ENCODE measurements at regions not wholly inside any gene's neighbourhood (a gene's known extent, or its start where the extent isn't known, plus 50 kb on each side); places are given as distances from the start of the nearest gene placed in this dataset.

DNA sequence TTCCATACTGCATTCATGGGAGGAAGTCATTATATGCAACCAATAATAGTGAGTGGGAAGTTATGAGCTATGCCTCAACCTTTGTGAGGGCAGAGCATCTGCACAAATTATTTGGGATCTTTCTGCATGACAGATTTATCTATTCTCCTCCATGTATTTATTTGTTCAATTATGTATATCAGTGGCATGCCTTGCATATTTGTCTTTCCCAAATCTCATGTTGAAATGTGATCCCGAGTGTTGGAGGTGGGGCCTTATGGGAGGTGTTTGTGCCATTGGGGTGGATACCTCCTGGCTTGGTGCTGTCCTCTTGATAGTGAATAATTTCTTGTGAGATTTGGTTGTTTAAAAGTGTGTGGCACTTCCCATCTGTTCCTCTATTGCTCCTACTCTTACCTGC, 1246.0 kb upstream of the CITED2 start:
- no peaks in the 10 kb centered on the region for H3K27me3 ChIP-seq (ENCODE audit: insufficient read depth, poor library complexity, severe bottlenecking)
- no peak overlapping the region for H3K4me3 ChIP-seq (ENCODE audit: severe bottlenecking)
- ATAC-seq (ENCODE audit: low read depth): no peak
- TF ChIP-seq CTCF (IDR thresholded peaks at IDR 0.05; ENCODE audit: poor library complexity, severe bottlenecking): no peak
- no peaks in the 10 kb centered on the region for H3K36me3 ChIP-seq (ENCODE audit: low read depth)
- no peak for DNase-seq (ENCODE audit: low spot score)
- H3K4me1 ChIP-seq (ENCODE audit: insufficient read depth, poor library complexity, severe bottlenecking): peaks cover 14% of the 10 kb centered on the region
- no peaks in the 10 kb centered on the region for H3K9me3 ChIP-seq (ENCODE audit: severe bottlenecking)
- no peak overlapping the region for H3K27ac ChIP-seq (ENCODE audit: poor library complexity, severe bottlenecking)

GRCh38 chr6:140609956-140610355, 1235.5 kb upstream of the CITED2 start:
- Histone ChIP-seq H3K36me3 (ENCODE audit: low read depth) (no peaks in the 10 kb centered on the region), H3K27ac (ENCODE audit: poor library complexity, severe bottlenecking) (no peak overlapping the region), H3K4me3 (ENCODE audit: severe bottlenecking) (no peak overlapping the region), H3K9me3 (ENCODE audit: severe bottlenecking) (no peaks in the 10 kb centered on the region), H3K4me1 (ENCODE audit: insufficient read depth, poor library complexity, severe bottlenecking) (no peaks in the 10 kb centered on the region), H3K27me3 (ENCODE audit: insufficient read depth, poor library complexity, severe bottlenecking) (no peaks in the 10 kb centered on the region)
- TF ChIP-seq CTCF (IDR thresholded peaks at IDR 0.05; ENCODE audit: poor library complexity, severe bottlenecking): no peak
- DNase-seq (ENCODE audit: low spot score) (no peak), ATAC-seq (ENCODE audit: low read depth) (no peak)

DNA sequence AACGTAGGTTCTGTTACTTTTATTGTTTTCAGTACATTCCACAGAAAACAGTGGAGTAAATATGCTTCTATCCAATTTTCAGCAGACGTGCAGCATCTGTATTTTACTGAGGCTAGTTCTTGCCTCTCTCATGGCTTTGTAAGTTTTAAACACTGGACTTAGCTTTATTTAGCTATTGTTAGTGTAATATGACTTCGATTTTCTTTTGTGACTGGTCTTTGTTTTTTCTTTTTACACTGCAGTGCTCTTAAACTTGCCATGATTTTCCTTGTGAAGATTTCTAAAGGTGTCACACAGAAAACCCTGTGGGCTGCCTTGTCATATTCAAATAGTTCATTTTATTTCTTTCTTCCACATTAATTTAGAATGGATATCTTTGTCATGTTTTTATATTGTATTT, 1234.9 kb upstream of the CITED2 start:
- H3K9me3 ChIP-seq (ENCODE audit: severe bottlenecking): no peaks in the 10 kb centered on the region
- TF ChIP-seq CTCF (IDR thresholded peaks at IDR 0.05; ENCODE audit: poor library complexity, severe bottlenecking): no peak
- no peaks in the 10 kb centered on the region for H3K36me3 ChIP-seq (ENCODE audit: low read depth)

GRCh38 chr6:140604786-140605185, 1230.3 kb upstream of the CITED2 start:
- Histone ChIP-seq H3K27ac (ENCODE audit: poor library complexity, severe bottlenecking) (no peak overlapping the region), H3K36me3 (ENCODE audit: low read depth) (no peaks in the 10 kb centered on the region), H3K4me3 (ENCODE audit: severe bottlenecking) (no peak overlapping the region), H3K9me3 (ENCODE audit: severe bottlenecking) (no peaks in the 10 kb centered on the region), H3K4me1 (ENCODE audit: insufficient read depth, poor library complexity, severe bottlenecking) (no peaks in the 10 kb centered on the region), H3K27me3 (ENCODE audit: insufficient read depth, poor library complexity, severe bottlenecking) (no peaks in the 10 kb centered on the region)
- no peak for TF ChIP-seq CTCF (IDR thresholded peaks at IDR 0.05; ENCODE audit: poor library complexity, severe bottlenecking)
- no peak for DNase-seq (ENCODE audit: low spot score)
- ATAC-seq (ENCODE audit: low read depth): no peak

More for the DNA sequence above, 1234.9 kb upstream of the CITED2 start:
- ATAC-seq (ENCODE audit: low read depth): no peak
- DNase-seq (ENCODE audit: low spot score): no peak
- Histone ChIP-seq H3K27me3 (ENCODE audit: insufficient read depth, poor library complexity, severe bottlenecking) (no peaks in the 10 kb centered on the region), H3K4me3 (ENCODE audit: severe bottlenecking) (no peak overlapping the region), H3K27ac (ENCODE audit: poor library complexity, severe bottlenecking) (no peak overlapping the region), H3K4me1 (ENCODE audit: insufficient read depth, poor library complexity, severe bottlenecking) (no peaks in the 10 kb centered on the region)

DNA sequence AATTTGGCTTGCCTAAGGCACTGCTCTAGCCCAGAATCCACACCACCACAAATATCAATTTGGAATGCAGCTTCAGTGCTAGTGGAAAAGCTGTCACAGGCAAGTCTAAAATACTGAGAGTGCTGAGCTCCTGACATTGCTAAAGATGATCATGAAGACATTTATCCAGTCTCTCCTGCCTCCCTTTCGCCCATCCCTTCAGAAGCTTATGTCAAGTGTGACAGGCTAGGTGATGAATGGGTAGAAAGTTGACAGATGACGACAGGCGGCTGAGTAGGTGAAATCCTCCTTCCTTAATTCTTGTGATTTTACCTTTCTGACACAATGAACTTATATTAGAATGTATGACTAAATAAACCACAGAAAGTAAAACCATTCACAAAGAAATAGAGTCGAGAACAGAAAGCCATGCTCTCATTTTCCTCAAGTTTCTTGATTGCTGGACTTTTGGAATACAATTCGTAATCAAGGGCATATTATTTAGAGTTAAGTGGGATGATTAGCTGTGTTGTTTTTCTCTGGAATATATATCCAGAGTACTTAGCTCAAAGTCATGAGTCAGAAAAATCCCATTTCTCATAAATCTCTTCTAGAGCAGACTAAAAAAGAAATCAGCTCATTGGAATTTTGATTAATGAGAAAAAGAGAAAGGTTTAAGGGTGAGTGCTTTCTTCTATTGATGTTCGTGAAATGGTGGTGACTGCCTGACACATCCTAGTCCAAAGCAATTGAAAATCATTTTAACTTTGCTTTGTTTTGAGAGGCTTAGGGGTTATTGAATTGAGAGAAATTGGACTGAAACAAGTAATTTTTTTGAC, 1228.2 kb upstream of the CITED2 start:
- TF ChIP-seq CTCF (IDR thresholded peaks at IDR 0.05; ENCODE audit: poor library complexity, severe bottlenecking): no peak
- Histone ChIP-seq H3K9me3 (ENCODE audit: severe bottlenecking) (no peaks in the 10 kb centered on the region), H3K36me3 (ENCODE audit: low read depth) (no peaks in the 10 kb centered on the region), H3K4me3 (ENCODE audit: severe bottlenecking) (no peak overlapping the region), H3K27ac (ENCODE audit: poor library complexity, severe bottlenecking) (no peak overlapping the region), H3K4me1 (ENCODE audit: insufficient read depth, poor library complexity, severe bottlenecking) (no peaks in the 10 kb centered on the region), H3K27me3 (ENCODE audit: insufficient read depth, poor library complexity, severe bottlenecking) (no peaks in the 10 kb centered on the region)
- ATAC-seq (ENCODE audit: low read depth) (no peak), DNase-seq (ENCODE audit: low spot score) (no peak)

All from RWPE2 (cell line).